Forelimb muscle (tissue), 1 donor: ENCODE measurements at regions not wholly inside any gene's neighbourhood (a gene's known extent, or its start where the extent isn't known, plus 50 kb on each side); places are given as distances from the start of the nearest gene placed in this dataset.
"Not testable (repeated sequence)": the region's sequence is repeated elsewhere in the genome, so short reads cannot be mapped to it uniquely, and the experiment has no call there.

Experiments used
- DNase-seq: peaks from one replicate; pipeline ENCODE4 v3.0.0-alpha.2; 2013; ENCODE audit warnings: low read depth

DNA sequence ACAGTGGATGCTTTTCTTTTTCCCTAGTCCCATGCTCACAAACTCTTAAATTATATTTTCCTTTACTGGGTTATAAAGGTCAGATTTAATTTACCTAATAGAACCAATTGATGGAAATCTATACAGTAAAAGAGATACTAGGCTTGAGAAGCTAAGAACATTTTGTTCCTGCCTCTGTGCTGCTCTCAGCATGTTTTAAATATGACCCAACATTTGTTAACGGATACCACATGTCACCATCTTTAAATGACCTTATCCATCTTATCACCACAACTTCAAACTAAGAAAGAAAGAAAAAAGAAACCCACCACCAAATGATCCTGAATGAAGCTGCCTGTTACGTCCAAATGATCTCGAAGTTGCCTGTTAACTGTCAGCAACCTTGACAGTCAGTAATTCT, 334.7 kb upstream of the ZNF608 start:
- no peak for DNase-seq

DNA sequence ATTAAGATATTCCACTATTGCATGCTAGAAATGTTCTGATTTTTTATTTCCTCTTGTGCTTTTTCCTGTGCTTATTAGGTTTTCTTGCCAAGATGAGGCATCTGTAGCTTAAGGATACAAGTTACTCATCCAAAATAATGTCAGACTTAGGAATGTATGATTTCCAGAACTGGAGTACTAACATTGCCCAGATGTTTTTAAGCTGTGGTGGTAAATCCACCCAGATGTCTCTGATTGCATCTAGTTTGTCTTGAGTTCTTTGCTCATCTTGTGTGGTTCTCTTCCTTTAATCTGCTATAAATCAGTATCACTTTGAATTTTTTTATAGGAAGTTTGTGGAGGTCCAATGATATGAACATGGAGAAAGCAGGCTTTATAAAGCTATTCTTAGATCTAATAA, 337.5 kb upstream of the ZNF608 start:
- DNase-seq = no peak

DNA sequence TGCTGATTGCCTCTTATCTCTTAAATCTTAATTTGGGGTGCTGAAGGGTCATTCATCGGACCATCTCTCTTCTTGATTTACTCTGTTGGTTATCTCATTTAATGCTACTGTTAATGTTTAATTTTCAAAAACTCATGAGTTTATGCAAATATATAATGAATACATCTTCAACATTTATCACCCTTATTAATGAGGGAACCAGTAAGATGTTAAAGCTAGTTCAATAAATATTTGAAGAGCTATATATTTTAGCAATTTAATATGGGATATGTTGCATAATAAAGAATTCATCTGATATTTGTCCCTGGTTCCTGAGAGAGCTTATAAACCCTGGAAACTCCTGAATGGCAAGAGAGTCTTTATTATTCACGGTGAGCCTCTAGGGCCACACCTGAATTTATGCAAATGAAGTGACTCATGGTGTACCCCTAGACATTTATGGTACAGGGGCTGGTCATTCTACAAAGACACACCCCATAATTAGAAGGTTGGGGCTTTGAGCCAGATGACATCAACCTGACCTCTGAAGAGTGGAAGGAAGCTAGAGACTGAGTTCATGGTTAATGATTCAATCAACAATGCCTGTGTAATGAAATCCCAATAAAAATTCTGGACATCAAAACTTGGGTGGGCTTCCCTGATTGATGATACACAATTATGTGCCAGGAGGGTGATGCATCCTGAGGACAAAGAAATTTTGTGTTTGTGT, 339.5 kb upstream of the ZNF608 start:
- no peak for DNase-seq

DNA sequence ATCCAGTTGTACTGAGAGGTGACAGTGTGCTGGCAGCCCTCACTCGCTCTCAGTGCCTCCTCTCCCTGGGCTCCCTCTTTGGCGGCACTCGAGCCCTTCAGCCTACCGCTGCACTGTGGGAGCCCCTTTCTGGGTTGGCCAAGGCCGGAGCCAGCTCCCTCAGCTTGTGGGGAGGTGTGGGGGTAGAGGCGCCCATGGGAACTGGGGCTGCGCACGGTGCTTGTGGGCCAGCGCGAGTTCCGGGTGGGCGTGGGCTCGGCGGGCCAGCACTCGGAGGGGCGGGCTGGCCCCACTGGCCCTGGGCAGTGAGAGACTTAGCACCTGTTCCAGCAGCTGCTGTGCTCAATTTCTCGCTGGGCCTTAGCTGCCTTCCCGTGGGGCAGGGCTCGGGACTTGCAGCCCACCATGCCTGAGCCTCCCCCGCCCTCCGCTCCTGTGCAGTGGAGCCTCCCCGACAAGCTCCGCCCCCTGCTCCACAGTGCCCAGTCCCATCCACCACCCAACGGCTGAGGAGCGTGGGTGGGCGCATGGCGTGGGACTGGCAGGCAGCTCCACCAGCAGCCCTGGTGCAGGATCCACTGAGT, 342.2 kb upstream of the ZNF608 start:
- no peak for DNase-seq

DNA sequence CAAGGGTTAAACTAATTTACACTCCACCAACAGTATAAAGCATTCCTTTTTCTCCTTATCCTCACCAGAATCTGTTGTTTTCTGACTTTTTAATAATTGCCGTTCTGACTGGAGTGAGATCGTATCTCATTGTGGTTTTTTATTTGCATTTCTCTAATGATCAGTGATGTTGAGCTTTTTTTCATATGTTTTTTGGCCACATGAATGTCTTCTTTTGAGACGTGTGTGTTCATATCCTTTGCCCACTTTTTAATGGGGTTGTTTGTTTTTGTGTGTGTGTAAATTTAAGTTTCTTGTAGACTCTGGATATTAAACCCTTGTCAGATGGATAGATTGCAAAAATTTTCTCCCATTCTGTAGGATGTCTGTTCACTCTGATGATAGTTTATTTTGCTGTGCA, 345.7 kb upstream of the ZNF608 start:
- DNase-seq = not testable (repeated sequence)

DNA sequence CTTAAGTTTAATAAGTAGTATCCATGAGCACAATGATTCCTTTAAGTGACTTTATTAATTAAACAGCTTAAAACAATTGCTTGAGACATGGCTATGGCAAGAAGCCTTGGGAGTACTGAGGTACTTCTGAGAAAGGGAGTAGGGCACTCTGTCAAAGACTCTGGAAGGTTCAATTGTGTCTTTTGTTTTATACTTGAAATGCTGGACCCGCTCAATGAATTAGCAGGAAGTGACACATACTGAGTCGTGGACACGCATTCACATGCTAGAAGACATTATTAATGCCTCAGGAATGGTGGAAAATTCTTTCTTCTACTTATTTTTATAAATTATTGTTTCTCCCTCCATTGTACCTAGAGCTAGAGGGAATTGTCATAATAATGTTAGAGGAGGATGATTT, 347.3 kb upstream of the ZNF608 start:
- DNase-seq = no peak

DNA sequence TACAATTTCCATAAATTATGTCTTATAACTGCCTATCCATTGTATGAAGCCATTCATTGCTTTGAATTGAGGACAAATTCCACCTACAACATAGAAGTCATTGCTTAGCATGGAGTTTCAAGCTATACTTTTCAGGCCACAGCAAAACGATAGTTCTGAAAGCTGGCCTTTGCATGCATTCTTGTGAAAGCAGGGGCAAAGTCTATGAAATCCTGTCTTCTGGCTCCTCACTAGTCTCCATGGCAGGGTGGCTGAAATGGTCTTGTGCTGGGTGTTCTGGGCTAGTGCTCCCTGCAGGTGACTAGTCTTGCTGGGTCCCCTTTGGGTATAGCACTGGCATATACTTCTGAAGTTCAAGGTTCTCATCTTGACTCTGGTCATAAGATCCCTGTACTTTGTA, 353.9 kb upstream of the ZNF608 start:
- no peak for DNase-seq

DNA sequence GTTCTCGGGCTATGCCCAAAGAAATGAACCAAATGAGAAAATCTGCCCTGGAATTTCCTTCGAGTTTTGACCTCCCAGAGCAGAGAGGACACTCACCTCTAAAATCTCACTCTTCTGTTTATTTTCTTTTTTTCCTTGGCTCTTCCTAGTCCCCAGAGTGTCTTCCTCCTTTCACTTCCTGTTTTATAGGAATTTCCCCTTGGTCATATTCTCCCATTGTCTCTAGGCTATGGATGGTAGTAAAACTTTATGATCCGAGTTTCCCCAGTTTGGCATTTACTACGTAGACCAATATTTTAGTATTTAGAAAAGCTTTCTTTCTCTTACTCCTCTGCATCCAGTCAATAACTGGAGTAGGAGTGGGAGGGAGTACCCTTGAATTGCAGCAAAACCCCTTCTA, 354.5 kb upstream of the ZNF608 start:
- no peak for DNase-seq

DNA sequence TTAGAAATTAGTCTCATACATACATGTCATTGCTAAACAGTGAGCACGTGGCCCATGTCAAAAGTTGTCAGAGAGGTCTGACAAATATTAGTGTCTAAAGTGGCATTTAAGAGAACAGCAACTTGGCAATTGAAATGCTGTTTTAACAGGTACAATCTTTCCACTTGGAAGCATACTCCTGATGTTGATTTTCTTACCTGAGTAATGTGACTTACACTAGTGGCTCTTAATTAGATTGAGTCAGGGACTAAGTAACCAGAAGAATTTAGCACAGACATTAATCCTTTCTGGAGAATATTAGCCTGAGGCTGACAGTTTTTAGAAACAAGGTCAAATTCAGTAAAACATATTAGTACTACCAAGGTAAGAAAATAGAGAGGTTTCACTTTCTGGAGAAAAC, 357.0 kb upstream of the ZNF608 start:
- no peak for DNase-seq

DNA sequence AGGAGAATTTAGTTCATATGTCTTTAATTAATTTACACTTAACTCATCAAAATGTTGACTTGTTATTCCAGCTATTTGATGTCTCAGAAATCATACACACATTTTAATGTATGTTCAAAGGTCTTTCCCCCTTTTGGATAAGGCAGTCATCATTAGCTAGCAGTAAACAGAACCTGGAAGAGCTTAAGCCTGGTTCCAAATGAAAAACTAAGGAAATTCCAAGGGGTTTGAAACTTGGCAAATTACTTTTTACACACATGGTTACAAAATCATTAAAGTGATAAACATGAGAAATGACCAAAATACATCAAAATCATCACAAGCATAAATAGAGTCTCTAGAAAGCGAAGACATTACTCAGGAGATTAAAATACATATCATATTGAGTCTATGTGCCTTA, 359.8 kb upstream of the ZNF608 start:
- no peak for DNase-seq

DNA sequence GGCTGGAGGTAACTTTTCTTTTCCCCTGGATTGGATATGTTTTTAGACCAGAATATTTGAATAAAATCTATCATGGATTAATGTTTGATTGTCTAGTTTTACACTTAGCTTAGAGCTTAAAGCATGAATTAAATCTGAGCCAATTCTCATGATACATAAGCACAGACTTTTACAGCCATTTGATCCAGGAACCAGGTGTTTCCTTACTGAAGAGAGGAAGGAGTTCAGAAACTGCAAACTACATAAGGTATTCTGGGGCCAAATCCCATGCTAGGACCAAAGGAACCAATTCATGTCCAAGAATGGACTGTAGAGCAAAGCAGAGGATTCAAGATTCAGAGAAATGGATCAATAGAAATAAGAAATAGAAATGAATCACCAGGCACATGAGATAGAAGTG, 360.4 kb upstream of the ZNF608 start:
- no peak for DNase-seq

DNA sequence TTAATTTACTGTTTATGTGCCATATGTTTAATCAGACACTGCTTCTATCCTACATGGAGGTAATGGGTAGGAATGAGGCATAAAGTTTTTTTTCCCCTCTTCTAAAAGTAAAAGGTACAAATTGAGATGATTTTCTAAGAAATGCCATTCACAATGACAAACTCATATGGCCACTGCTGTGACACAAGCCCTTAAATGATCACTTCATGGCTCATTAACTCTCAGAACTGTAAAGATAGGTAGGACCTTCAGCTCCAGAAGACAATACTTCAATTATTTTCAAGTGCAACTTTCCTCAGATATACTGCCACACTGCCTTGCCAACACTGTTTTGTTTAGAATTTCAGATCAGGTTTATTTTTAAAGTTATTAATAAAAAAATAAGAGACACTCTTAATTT, 362.9 kb upstream of the ZNF608 start:
- DNase-seq = no peak

DNA sequence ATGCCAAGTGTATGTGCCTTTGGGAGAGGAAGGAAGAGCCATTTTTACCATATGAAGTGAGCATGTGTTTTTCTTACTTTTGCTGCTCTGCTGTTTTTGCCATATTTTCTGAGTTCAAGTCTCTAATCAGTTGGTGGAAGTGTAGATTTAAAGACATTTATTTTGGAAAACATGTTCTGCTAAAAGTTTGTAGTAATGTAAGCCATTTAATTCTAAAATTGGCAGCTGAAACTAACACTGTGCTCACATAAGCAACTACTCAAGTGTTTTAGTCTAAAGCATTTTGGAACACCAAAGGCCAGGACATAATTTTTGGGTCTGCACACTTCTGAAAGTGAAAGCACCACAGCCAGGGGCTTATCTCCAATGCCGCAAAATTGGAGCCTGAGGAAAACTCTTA, 363.4 kb upstream of the ZNF608 start:
- DNase-seq = no peak

DNA sequence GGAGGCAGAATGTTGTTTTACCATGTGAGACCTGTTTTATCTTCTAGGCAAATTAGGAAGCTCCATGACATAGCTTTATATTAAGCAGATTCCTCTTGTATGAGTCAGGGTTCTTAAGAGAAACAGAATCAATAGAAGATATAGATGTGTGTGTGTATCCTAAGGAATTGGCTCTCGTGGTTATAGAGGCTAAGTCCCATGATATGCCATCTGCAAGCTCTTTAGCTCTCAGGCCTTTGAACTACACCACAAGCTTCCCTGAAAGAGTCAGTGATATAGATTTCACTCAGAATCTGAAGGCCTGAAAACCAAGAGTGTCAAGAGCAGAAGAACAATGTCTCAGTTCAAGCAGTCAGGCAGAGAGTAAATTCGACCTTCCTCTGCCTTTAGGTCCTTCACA, 365.8 kb upstream of the ZNF608 start:
- DNase-seq = no peak

DNA sequence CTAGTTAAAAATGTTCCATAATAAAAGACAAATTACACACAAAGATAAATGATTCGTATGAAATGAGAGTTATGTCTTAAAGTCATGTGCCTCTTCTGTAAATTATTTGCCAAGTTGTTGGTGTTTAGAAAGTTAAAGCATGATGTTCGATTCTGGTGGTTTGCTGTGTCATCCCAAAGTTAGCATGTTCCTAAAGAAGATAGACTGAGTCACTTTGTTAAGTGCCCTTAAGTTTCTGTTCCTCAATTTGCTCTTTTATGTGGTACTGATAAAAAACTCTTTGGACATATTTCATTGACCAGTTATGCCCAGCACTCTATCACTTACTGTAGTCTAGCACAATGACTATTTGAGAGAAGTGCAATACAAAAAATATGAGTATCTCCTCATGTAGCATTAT, 366.9 kb upstream of the ZNF608 start:
- no peak for DNase-seq

DNA sequence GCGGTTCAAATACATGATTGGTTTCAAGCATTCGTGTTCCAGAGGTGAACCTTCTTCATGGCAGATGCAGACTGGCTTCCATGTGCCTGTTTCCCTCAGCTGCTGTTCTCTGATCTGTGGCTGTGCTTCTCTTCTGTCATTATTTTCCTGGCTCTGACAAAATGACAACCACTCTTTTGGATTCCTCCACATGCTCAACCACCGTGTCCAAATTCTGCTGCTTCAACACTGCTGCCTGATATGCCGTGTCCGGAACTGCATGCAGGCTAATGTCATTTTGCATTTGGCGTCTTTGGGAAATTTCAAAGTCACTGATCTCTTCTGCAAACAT, 368.7 kb upstream of the ZNF608 start:
- no peak for DNase-seq

DNA sequence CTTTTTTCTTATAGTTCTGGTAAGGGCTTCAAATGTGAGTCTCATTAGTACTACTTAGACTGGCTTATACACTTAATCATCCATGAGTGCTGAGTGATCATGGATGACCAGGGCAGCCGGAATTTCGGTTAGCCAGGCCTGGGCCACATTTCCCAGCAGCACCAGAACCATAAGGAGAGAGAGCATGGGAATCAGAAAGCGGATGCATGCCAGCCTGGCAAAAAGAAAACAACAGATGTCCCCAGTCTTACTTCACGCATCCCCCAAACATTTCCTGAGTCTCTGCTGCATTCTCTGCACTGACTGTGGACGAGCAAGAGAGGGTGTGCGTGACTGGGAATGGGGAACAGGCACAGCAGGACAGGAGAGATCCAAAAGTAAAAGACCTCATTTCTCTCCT, 371.1 kb upstream of the ZNF608 start:
- no peak for DNase-seq

DNA sequence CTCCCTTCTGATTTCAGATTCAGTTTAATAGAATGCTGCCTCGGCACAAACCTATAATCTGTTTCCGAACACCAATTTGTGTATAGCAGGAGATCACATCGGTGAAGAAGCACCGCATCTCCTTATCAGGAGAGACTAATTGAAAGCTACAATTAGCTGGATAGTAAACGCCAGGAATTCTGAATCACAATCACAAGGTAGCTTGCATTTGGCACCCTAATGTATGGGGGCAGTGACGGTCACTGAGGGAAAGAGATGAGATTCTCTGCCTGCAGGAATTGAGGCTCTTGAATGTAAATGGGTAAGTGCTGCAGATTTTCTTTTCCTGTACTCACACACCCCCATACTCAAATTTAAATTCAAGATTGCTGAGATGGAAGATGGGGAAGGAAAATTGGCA, 373.6 kb upstream of the ZNF608 start:
- no peak for DNase-seq

DNA sequence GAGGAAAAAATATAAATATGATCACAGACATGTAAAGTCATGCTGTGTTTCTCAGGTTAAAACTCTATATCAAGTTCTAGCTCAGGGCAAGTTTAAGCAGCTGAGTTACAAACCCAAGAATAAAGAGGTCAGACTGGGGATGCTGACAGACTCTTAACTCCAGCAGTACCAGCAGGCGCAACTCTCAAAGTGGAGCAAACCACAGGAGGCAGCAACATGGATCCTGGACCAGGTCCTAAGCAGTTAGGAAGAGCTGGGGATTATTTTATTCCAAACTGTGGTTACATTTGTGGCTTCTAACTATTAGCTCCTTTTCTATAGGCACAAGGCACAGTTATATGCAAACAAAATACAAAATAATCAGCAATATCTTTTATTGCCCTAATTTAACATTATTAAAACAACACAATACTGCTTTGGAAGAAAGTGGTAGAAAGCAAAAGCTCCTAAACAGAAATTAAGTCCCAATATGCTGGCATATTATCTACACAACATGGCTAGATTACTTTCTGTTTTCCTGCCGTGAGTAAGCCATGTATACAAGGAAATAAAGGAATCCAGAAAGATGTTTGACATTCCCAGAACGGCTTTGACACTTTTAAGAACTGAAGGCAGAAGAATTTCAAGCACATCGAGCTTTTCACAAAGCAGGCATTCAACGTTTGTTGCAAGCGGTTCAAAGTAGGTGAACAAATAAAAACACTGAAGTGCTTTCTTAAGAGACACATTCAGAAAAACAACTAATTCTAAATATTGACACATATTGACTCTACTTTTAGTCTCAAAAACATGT, 378.8 kb upstream of the ZNF608 start:
- DNase-seq = no peak

DNA sequence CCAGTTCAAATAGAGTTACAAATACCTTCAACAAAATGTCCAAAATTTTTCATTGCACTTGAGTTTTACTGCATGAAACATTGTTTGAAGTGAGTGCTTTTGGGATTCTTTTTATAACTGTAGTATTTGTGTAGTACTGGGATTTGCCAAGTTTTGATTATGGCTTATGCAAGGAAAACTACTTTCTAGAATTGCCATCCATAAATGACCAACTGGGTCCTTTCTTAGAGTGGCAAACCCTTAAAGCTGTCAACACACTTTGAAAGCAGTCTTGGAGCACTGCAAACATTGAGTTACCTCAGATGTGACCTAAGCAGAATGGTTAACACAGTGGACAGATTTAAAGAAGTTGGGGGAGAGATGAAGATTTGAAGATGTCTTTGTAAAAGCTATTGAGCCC, 379.6 kb upstream of the ZNF608 start:
- DNase-seq = no peak

DNA sequence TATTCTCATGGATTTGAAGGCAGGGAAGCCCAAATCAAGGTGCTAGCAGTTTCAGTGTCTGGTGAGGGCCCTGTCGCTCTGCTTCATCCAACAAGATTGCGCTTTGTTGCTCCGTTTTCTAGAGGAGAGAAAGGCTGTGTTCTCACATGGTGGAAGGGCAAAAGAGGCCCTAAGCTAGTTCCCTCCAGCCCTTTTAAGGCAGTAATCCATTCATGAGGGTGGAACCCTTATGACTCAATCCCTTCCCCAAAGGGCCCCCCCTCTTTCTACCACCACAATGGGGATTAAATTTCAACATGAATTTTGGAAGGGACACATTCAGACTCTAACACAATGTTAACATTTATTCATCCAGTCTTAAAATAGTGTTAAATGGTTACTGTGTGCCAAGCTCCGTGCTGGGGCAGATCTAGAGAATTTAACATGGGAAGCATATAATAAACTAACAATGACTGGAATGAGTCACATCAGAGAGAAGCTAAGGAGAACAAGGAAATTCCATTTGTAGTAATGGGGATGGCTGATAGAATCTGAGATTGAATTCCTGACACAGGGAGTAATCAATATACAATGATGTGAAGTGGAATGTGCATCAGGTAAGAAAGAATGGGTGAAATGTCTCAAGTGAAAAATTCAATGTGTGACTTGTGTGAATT, 382.8 kb upstream of the ZNF608 start:
- no peak for DNase-seq

DNA sequence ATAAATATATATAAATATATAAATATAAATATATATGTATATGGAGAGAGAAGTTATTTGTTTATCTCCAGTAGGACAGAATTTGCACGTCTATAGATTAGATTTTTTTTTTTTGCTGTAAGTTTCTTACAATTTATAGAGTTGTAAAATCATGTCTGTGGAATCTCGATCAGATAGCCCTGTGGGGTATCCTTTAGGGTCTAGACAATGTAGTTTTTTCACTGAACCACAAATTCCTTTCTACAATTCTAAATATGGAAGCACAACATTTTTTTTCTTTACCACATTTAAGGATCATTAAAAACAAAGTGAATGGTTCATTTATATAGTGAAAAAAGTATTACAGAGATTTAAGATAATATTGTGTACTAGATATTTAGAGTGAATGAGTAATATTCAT, 384.2 kb upstream of the ZNF608 start:
- DNase-seq = no peak
